ENCODE measurements at regions not wholly inside any gene's neighbourhood (a gene's known extent, or its start where the extent isn't known, plus 50 kb on each side); places are given as distances from the start of the nearest gene placed in this dataset.

DNA sequence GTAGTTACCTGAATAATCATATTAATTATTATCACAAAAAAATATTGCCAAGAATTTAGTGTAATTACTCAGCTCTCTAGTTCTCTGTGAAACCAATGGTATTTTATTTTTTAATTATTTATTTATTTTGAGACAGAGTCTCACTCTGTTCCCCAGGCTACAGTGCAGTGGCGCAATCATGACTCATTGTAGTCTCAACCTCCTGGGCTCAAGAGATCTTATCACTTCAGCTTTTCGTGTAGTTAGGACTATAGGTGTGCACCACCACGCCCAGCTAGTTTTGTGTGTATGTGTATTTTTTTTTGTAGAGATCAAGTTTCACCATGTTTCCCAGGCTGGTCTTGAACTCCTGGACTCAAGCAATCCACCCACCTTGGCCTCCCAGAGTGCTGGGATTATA, 440.4 kb upstream of the CDH20 start:
- Histone ChIP-seq H3K36me3 (no peaks in the 10 kb centered on the region), H3K4me3 (no peak overlapping the region), H3K4me1 (no peaks in the 10 kb centered on the region), H3K27ac (no peak overlapping the region), H3K9me3 (peaks cover 0 to 8% (median 0%) of the 10 kb centered on the region in 8 donors), H3K27me3 (replicated peaks in 1 of 7) (no peaks in the 10 kb centered on the region)
- intact Hi-C loops (cut with DNase I; ENCODE audit: low total_unique reads), result no loop called here
- DNase-seq, result no peak
- 80 to 89% (median 85%) methylated on average over 3 of the region's 3 CpGs for WGBS, 5 donors
- no peak for TF ChIP-seq POLR2AphosphoS5 (IDR thresholded peaks at IDR 0.05)
- TF ChIP-seq, protein P1, sequence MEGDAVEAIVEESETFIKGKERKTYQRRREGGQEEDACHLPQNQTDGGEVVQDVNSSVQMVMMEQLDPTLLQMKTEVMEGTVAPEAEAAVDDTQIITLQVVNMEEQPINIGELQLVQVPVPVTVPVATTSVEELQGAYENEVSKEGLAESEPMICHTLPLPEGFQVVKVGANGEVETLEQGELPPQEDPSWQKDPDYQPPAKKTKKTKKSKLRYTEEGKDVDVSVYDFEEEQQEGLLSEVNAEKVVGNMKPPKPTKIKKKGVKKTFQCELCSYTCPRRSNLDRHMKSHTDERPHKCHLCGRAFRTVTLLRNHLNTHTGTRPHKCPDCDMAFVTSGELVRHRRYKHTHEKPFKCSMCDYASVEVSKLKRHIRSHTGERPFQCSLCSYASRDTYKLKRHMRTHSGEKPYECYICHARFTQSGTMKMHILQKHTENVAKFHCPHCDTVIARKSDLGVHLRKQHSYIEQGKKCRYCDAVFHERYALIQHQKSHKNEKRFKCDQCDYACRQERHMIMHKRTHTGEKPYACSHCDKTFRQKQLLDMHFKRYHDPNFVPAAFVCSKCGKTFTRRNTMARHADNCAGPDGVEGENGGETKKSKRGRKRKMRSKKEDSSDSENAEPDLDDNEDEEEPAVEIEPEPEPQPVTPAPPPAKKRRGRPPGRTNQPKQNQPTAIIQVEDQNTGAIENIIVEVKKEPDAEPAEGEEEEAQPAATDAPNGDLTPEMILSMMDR (IDR thresholded peaks at IDR 0.05 in 8 of 11, conservative IDR thresholded peaks at IDR 0.05 in 3 of 11), result no peak
- no peak for TF ChIP-seq POLR2A (IDR thresholded peaks at IDR 0.05)

DNA sequence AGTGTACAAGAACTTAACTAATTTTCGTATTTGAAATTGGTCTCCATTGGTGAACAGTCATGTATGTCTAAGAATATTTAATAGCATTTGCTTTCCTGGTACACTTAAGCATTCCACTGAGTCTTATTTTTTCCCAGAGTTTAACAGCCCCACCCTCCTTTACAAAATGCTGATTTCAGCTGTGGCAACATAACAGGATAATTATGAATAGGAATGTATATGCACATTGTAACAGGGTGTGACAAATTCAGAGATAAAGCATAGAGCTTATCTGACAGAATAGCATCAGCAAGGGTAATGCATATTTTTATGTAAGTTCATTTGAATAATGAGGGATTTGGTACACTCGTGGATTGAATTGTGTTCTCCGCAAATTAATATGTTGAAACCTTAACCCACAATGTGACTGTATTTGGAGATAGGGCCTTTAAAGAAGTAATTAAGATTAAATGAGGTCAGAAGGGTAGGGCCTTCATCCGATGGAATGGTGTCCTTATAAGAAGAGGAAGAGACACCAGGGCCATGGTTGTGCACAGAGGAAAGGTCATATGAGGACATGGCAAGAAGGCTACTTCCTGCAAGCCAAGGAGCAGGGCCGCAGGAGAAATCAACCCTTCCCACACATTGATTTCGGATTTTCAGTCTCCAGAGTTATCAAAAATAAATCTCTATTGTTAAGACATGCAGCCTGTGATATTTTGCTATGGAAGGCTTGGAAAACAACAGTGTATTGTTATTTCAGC, 439.7 kb upstream of the CDH20 start:
- Histone ChIP-seq H3K9me3 (peaks cover 0 to 8% (median 0%) of the 10 kb centered on the region in 8 donors), H3K4me1 (no peaks in the 10 kb centered on the region), H3K27me3 (replicated peaks in 1 of 7) (no peaks in the 10 kb centered on the region), H3K27ac (no peak overlapping the region), H3K4me3 (no peak overlapping the region), H3K36me3 (no peaks in the 10 kb centered on the region)
- DNase-seq, result no peak
- WGBS, 5 donors, result 64 to 81% (median 74%) methylated on average over 6 of the region's 6 CpGs
- intact Hi-C loops (cut with DNase I; ENCODE audit: low total_unique reads), result no loop called here
- TF ChIP-seq, protein P1 (IDR thresholded peaks at IDR 0.05 in 8 of 11, conservative IDR thresholded peaks at IDR 0.05 in 3 of 11), result no peak
- TF ChIP-seq POLR2AphosphoS5 (IDR thresholded peaks at IDR 0.05) (no peak), POLR2A (IDR thresholded peaks at IDR 0.05) (no peak)

- intact Hi-C loops (cut with DNase I; ENCODE audit: low total_unique reads), result no loop called here
- Histone ChIP-seq H3K27me3 (replicated peaks in 1 of 7) (no peaks in the 10 kb centered on the region), H3K9me3 (peaks cover 0 to 8% (median 0%) of the 10 kb centered on the region in 8 donors), H3K36me3 (no peaks in the 10 kb centered on the region), H3K4me3 (no peak overlapping the region), H3K4me1 (no peaks in the 10 kb centered on the region), H3K27ac (no peak overlapping the region)
- 78 to 92% (median 83%) methylated on average over 8 of the region's 8 CpGs for WGBS, 5 donors
- DNase-seq, result no peak
- TF ChIP-seq, protein P1 (IDR thresholded peaks at IDR 0.05 in 8 of 11, conservative IDR thresholded peaks at IDR 0.05 in 3 of 11), result no peak
- TF ChIP-seq POLR2A (IDR thresholded peaks at IDR 0.05) (no peak), POLR2AphosphoS5 (IDR thresholded peaks at IDR 0.05) (no peak)
Measured at GRCh38 chr18:60894254-60894945, 438.8 kb upstream of the CDH20 start.

- no peak overlapping the region for H3K4me3 ChIP-seq
- no peaks in the 10 kb centered on the region for H3K4me1 ChIP-seq
- DNase-seq, result no peak
- WGBS, 5 donors, result 80 to 93% (median 81%) methylated on average over 3 of the region's 3 CpGs
- no peaks in the 10 kb centered on the region for H3K36me3 ChIP-seq
- H3K27me3 ChIP-seq (replicated peaks in 1 of 7), result no peaks in the 10 kb centered on the region
- intact Hi-C loops (cut with DNase I; ENCODE audit: low total_unique reads), result no loop called here
- TF ChIP-seq POLR2A (IDR thresholded peaks at IDR 0.05), result no peak
- TF ChIP-seq, protein P1 (IDR thresholded peaks at IDR 0.05 in 8 of 11, conservative IDR thresholded peaks at IDR 0.05 in 3 of 11), result no peak
- TF ChIP-seq POLR2AphosphoS5 (IDR thresholded peaks at IDR 0.05), result no peak
- peaks cover 0 to 8% (median 0%) of the 10 kb centered on the region in 8 donors for H3K9me3 ChIP-seq
- no peak overlapping the region for H3K27ac ChIP-seq
Measured at GRCh38 chr18:60895181-60895580, 438.0 kb upstream of the CDH20 start.
